ENCODE measurements at regions not wholly inside any gene's neighbourhood (a gene's known extent, or its start where the extent isn't known, plus 50 kb on each side); places are given as distances from the start of the nearest gene placed in this dataset.

GRCh38 chr4:170242471-170242870 lies 152.7 kb upstream of the AADAT start:
- no peak for TF ChIP-seq CTCF (IDR thresholded peaks at IDR 0.05; ENCODE audit: low read length)
- no peak for TF ChIP-seq EZH2 (optimal IDR thresholded peaks at IDR 0.05; ENCODE audit: low read depth, low read length)
- no peak for TF ChIP-seq EZH2phosphoT487 (IDR thresholded peaks at IDR 0.05; ENCODE audit: low read length)
